Stimulated activated naive CD8-positive, alpha-beta T cell treated with anti-CD3 and anti-CD28 coated beads, Interleukin-15, amount 100 ng/mL, for 72 hours (primary cell): ENCODE measurements at regions not wholly inside any gene's neighbourhood (a gene's known extent, or its start where the extent isn't known, plus 50 kb on each side); places are given as distances from the start of the nearest gene placed in this dataset.
A peak's percentile ranks its signal among the peaks of the same experiment; 100 is the strongest.
"Not testable (repeated sequence)": the region's sequence is repeated elsewhere in the genome, so short reads cannot be mapped to it uniquely, and the experiment has no call there.

Experiments used
- ATAC-seq: fragments of 150-1000 bp; cut with Tn5 transposase; 2 replicates; pipeline ENCODE4 v1.10.0; 2021; ENCODE audit warnings: mild to moderate bottlenecking, moderate library complexity
- DNase-seq, 2 donors: peaks; one replicate each; pipeline ENCODE4 v3.0.0; 2021 to 2022
- H3K27ac Mint-ChIP-seq, 2 donors: one replicate each; pipeline ENCODE4 v1.8.0; 2022; ENCODE audit warnings: mild to moderate bottlenecking in 2 of 2, mixed read lengths in 2 of 2, moderate library complexity in 2 of 2
- H3K27me3 Mint-ChIP-seq: one replicate; pipeline ENCODE4 v1.8.0; 2022; ENCODE audit warnings: mixed read lengths
- H3K4me1 Mint-ChIP-seq: one replicate; pipeline ENCODE4 v1.8.0; 2022; ENCODE audit warnings: mild to moderate bottlenecking, mixed read lengths
- H3K4me3 Mint-ChIP-seq, 2 donors: one replicate each; pipeline ENCODE4 v1.8.0; 2022; ENCODE audit warnings: mild to moderate bottlenecking in 2 of 2, mixed read lengths in 2 of 2, moderate library complexity in 1 of 2
- H3K9me3 Mint-ChIP-seq, 2 donors: one replicate each; pipeline ENCODE4 v1.8.0; 2022; ENCODE audit warnings: mixed read lengths in 2 of 2

DNA sequence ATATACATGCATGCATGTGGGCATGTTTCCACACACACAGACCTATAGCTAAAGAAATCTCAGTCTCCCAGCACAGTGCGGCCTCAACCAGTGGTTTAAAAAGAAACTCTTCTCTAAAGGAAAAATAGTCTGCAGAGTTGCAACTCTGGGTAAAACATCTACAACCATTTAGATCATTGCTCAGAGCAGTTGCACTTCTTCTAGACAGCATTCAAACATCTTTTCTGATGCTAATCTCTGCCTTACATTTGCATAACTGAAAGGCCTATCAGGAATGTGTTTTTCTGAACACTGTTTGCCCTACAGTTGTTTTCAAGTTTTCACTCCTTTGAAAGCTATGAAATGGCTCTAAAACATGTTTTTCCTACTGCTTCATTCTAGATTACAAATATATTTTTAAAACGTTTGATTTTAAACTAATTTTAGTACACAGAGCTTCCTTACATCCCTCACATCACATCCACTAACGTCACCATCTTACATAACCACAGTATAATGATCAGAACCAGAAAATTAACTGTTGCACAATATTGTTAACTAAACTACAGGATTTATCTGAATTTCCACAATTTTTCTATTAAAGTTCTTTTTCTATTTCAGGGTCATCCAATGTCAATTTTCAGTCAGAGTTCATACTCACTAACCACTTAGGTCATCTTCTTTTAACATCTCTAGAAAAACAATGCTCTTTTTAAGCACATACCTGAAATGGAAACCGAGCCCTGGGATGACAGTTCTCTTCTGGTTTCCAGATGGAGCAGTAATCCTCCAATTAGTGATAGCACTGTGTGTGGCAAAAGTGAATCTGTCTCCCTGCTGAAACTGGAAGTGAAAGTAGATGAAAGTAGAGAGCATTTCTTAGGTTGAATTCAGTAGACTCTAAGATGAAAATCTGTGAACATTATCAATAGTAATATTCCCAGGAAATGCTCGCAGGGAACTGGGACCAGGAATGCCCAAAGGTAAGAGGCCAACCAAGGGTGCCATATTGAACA, 501.6 kb upstream of the GCFC2 start:
- ATAC-seq (no peak), DNase-seq (no peak)
- no peak overlapping the region for H3K4me3 Mint-ChIP-seq
- no peaks in the 10 kb centered on the region for H3K27me3 Mint-ChIP-seq
- H3K9me3 Mint-ChIP-seq, result peaks cover 10 to 20% of the 10 kb centered on the region in 2 donors
- no peak overlapping the region for H3K27ac Mint-ChIP-seq
- no peaks in the 10 kb centered on the region for H3K4me1 Mint-ChIP-seq

- Mint-ChIP-seq H3K27me3 (no peaks in the 10 kb centered on the region), H3K27ac (no peak overlapping the region), H3K4me3 (no peak overlapping the region), H3K9me3 (peaks cover 10 to 20% of the 10 kb centered on the region in 2 donors), H3K4me1 (no peaks in the 10 kb centered on the region)
- DNase-seq (no peak), ATAC-seq (no peak)
These were observed 499.8 kb upstream of the GCFC2 start for GRCh38 chr2:76210551-76210950.

GRCh38 chr2:76204048-76204447, 493.3 kb upstream of the GCFC2 start:
- H3K9me3 Mint-ChIP-seq, result peaks cover 4 to 7% of the 10 kb centered on the region in 2 donors
- H3K4me1 Mint-ChIP-seq, result no peaks in the 10 kb centered on the region
- DNase-seq (no peak), ATAC-seq (no peak)
- no peaks in the 10 kb centered on the region for H3K27me3 Mint-ChIP-seq
- no peak overlapping the region for H3K4me3 Mint-ChIP-seq
- H3K27ac Mint-ChIP-seq, result no peak overlapping the region

GRCh38 chr2:76202866-76203265, 492.2 kb upstream of the GCFC2 start:
- H3K4me1 Mint-ChIP-seq, result no peaks in the 10 kb centered on the region
- DNase-seq, result no peak
- no peak for ATAC-seq
- peaks cover 3 to 4% of the 10 kb centered on the region in 2 donors for H3K9me3 Mint-ChIP-seq
- H3K4me3 Mint-ChIP-seq, result no peak overlapping the region
- H3K27me3 Mint-ChIP-seq, result no peaks in the 10 kb centered on the region
- H3K27ac Mint-ChIP-seq, result no peak overlapping the region

- H3K4me1 Mint-ChIP-seq, result no peaks in the 10 kb centered on the region
- H3K27me3 Mint-ChIP-seq, result no peaks in the 10 kb centered on the region
- DNase-seq (peak; percentile 15 to 21), ATAC-seq (no peak)
- no peak overlapping the region for H3K27ac Mint-ChIP-seq
- no peak overlapping the region for H3K4me3 Mint-ChIP-seq
- no peaks in the 10 kb centered on the region for H3K9me3 Mint-ChIP-seq
These were observed 487.2 kb upstream of the GCFC2 start for GRCh38 chr2:76197842-76198448.

- H3K27ac Mint-ChIP-seq, result no peak overlapping the region
- DNase-seq, result no peak
- no peaks in the 10 kb centered on the region for H3K4me1 Mint-ChIP-seq
- H3K27me3 Mint-ChIP-seq, result no peaks in the 10 kb centered on the region
- no peak overlapping the region for H3K4me3 Mint-ChIP-seq
- ATAC-seq, result no peak
- no peaks in the 10 kb centered on the region for H3K9me3 Mint-ChIP-seq
These were observed 486.7 kb upstream of the GCFC2 start for GRCh38 chr2:76197428-76197827.

GRCh38 chr2:76194031-76194775, 483.5 kb upstream of the GCFC2 start:
- no peaks in the 10 kb centered on the region for H3K4me1 Mint-ChIP-seq
- no peaks in the 10 kb centered on the region for H3K9me3 Mint-ChIP-seq
- H3K4me3 Mint-ChIP-seq, result no peak overlapping the region
- no peaks in the 10 kb centered on the region for H3K27me3 Mint-ChIP-seq
- H3K27ac Mint-ChIP-seq, result no peak overlapping the region
- DNase-seq, result no peak
- ATAC-seq, result no peak

DNA sequence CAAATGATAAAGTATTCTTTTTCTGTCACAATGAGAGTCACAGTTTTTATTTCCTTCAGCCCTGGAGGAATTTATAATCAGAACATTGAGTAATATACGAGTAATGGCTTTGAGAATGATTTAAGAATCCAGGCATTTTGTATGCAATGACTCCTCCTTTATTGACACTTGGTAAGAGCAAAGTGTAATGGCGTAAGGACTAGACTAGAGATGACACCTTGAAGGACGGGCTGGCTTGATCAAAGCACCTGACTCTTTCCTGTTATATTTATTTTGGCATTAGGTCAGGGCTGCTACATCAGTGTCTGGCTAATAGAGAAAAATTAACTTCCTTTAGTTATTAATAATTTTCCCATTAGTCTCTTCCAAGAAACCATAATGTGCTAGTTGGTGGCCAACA, 482.4 kb upstream of the GCFC2 start:
- DNase-seq, result no peak
- no peaks in the 10 kb centered on the region for H3K9me3 Mint-ChIP-seq
- no peak overlapping the region for H3K4me3 Mint-ChIP-seq
- no peaks in the 10 kb centered on the region for H3K27me3 Mint-ChIP-seq
- H3K4me1 Mint-ChIP-seq, result no peaks in the 10 kb centered on the region
- no peak for ATAC-seq
- no peak overlapping the region for H3K27ac Mint-ChIP-seq

- ATAC-seq, result no peak
- Mint-ChIP-seq H3K4me3 (no peak overlapping the region), H3K9me3 (peaks cover 6 to 9% of the 10 kb centered on the region in 2 donors), H3K27ac (no peak overlapping the region), H3K4me1 (no peaks in the 10 kb centered on the region), H3K27me3 (no peaks in the 10 kb centered on the region)
- DNase-seq, result no peak
These were observed 477.8 kb upstream of the GCFC2 start for GRCh38 chr2:76188334-76189008.

DNA sequence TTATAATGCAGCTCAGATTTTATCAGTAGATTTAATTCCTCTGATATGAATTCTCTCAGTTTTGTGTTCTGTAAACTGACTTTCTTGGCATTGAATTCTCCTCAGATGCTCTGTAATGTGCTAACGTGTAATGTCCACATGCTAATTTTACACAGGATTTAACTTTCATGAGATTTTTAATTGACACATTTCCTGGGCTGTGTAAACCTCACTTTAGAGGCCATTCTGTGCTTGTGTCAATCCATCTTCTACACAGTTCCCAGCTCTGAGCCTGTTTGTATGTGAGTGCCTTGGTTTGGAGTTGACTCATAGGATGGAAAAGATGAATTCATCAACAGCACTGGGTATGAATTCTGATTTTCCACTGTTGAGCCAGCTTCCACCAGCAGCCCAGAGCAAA, 476.7 kb upstream of the GCFC2 start:
- no peak for DNase-seq
- no peaks in the 10 kb centered on the region for H3K4me1 Mint-ChIP-seq
- no peaks in the 10 kb centered on the region for H3K27me3 Mint-ChIP-seq
- no peak overlapping the region for H3K4me3 Mint-ChIP-seq
- peaks cover 6 to 9% of the 10 kb centered on the region in 2 donors for H3K9me3 Mint-ChIP-seq
- ATAC-seq, result no peak
- no peak overlapping the region for H3K27ac Mint-ChIP-seq

DNA sequence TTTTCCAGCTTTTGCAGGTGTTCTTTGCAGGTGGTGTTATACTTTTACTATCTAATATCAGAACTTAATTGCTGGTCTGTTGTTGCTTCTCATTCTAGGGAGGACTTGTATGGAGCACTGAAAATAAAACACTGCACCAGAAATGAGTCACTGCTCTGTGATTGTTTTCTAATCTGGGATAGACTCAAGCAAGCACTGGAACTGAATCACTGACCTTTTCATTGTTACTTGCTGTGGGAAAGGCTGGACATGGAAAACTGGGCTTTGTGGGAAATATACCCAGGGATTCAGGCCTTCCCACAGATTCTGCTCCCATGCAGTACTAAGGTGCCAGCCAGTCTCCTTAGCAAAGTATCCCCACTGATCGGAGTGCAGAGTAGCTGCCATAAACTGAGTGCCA, 470.0 kb upstream of the GCFC2 start:
- no peak for DNase-seq
- Mint-ChIP-seq H3K9me3 (peaks cover 12 to 41% of the 10 kb centered on the region in 2 donors), H3K27ac (no peak overlapping the region), H3K27me3 (no peaks in the 10 kb centered on the region), H3K4me1 (no peaks in the 10 kb centered on the region), H3K4me3 (no peak overlapping the region)
- ATAC-seq, result no peak

- H3K9me3 Mint-ChIP-seq, result peaks cover 19 to 32% of the 10 kb centered on the region in 2 donors
- no peak overlapping the region for H3K27ac Mint-ChIP-seq
- H3K27me3 Mint-ChIP-seq, result no peaks in the 10 kb centered on the region
- ATAC-seq (no peak), DNase-seq (no peak)
- H3K4me1 Mint-ChIP-seq, result no peaks in the 10 kb centered on the region
- no peak overlapping the region for H3K4me3 Mint-ChIP-seq
These were observed 467.9 kb upstream of the GCFC2 start for GRCh38 chr2:76178610-76179009.

DNA sequence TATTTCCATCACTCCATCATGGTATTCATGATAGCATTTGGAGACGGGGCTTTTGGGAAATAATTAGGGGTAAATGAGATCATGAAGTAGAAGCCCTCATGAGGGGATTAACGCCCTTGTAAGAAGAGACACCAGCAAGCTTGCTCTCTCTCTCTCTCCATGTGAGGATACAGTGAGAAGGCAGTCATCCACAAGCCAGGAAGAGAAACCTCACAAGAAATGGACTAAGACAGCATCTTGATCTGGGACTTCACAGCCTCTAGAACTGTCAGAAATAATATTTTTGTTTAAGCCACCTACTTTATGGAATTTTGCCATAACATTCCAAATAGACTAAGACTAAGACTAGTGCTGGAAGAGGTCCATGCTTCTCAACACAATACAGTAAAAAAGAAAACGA, 464.6 kb upstream of the GCFC2 start:
- Mint-ChIP-seq H3K27ac (no peak overlapping the region), H3K4me1 (no peaks in the 10 kb centered on the region), H3K4me3 (no peak overlapping the region), H3K9me3 (peaks cover 24 to 35% of the 10 kb centered on the region in 2 donors), H3K27me3 (no peaks in the 10 kb centered on the region)
- DNase-seq, result no peak
- no peak for ATAC-seq

DNA sequence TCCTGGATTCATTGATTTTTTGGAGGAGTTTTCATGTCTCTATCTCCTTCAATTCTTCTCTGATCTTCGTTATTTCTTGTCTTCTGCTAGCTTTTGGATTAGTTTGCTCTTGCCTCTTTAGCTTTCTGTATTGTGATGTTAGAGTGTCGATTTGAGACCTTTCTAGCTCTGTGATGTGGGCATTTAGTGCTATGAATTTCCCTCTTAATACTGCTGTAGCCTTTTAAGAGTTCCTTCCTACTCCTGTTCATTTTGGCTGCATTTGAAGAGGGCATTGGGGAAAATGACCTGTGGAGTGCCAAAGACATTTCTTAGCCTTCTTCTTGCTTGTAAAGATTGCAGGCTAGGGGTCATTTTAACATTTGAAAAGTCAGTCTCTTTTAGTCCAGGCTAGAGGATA, 463.8 kb upstream of the GCFC2 start:
- H3K9me3 Mint-ChIP-seq, result peaks cover 23 to 35% of the 10 kb centered on the region in 2 donors
- no peak for ATAC-seq

GRCh38 chr2:76173206-76173605, 462.5 kb upstream of the GCFC2 start:
- ATAC-seq, H3K4me3 Mint-ChIP-seq, DNase-seq, H3K27ac Mint-ChIP-seq, H3K4me1 Mint-ChIP-seq, H3K27me3 Mint-ChIP-seq: not testable (repeated sequence)
- H3K9me3 Mint-ChIP-seq, result peaks cover 13 to 28% of the 10 kb centered on the region in 2 donors

More for the DNA sequence above, 463.8 kb upstream of the GCFC2 start:
- no peaks in the 10 kb centered on the region for H3K4me1 Mint-ChIP-seq
- H3K27ac Mint-ChIP-seq, result no peak overlapping the region
- no peak for DNase-seq
- no peak overlapping the region for H3K4me3 Mint-ChIP-seq
- no peaks in the 10 kb centered on the region for H3K27me3 Mint-ChIP-seq
